Caco-2 (cell line): ENCODE measurements at regions not wholly inside any gene's neighbourhood (a gene's known extent, or its start where the extent isn't known, plus 50 kb on each side); places are given as distances from the start of the nearest gene placed in this dataset.
"Not testable (repeated sequence)": the region's sequence is repeated elsewhere in the genome, so short reads cannot be mapped to it uniquely, and the experiment has no call there.

Experiments used
- BruUV-seq: library from RNA; stranded (reverse); fragments of 400-500 nt; replicated peaks from 2 replicates; lab custom pipeline; 2021; lab: Mats Ljungman, UMichigan
- CTCF ChIA-PET: fragments of 300-600 bp; sonication (Branson Sonifier 250); formaldehyde crosslinking; loops from one replicate; lab custom pipeline; 2022; ENCODE audit warnings: antibody characterized with exemption; lab: Charles Lee
- POLR2A ChIA-PET: fragments of 300-600 bp; sonication (Branson Sonifier 250); formaldehyde crosslinking; loops from one replicate; lab custom pipeline; 2022; ENCODE audit warnings: antibody characterized with exemption; lab: Charles Lee
- DNase-seq, 2 experiments: peaks; one replicate each; pipeline versions ENCODE4 v3.0.0 to v3.0.0-alpha.2; 2020 to 2022
- H3K27me3 ChIP-seq: replicated peaks from 2 replicates; pipeline ENCODE4 v1.6.0; 2011; ENCODE audit warnings: low read length; ENCODE audit not compliant: control insufficient read depth, insufficient read depth
- H3K36me3 ChIP-seq: 2 replicates; pipeline ENCODE4 v1.5.1; 2011; ENCODE audit warnings: low read length; ENCODE audit not compliant: control insufficient read depth, insufficient read depth
- H3K4me1 ChIP-seq: fragments of 250-450 bp; sonication (Bioruptor Pico); 2 replicates; pipeline ENCODE4 v1.5.1; 2020; ENCODE audit warnings: mild to moderate bottlenecking
- H3K4me3 ChIP-seq: 2 replicates; pipeline ENCODE4 v1.5.1; 2011; ENCODE audit warnings: low read depth, mild to moderate bottlenecking, control low read depth, low read length
- H3K9me3 ChIP-seq: fragments of 250-450 bp; sonication (Bioruptor Pico); 2 replicates; pipeline ENCODE4 v1.5.1; 2020; ENCODE audit warnings: mild to moderate bottlenecking, moderate library complexity
- H3K27ac Mint-ChIP-seq: one replicate; pipeline ENCODE4 v1.8.0; 2022; ENCODE audit warnings: mixed read lengths; ENCODE audit not compliant: unreplicated experiment
- H3K27me3 Mint-ChIP-seq: one replicate; pipeline ENCODE4 v1.8.0; 2022; ENCODE audit warnings: mixed read lengths; ENCODE audit not compliant: insufficient read depth, unreplicated experiment
- H3K36me3 Mint-ChIP-seq: one replicate; pipeline ENCODE4 v1.8.0; 2022; ENCODE audit warnings: mild to moderate bottlenecking, mixed read lengths; ENCODE audit not compliant: insufficient read depth, unreplicated experiment
- H3K4me1 Mint-ChIP-seq: one replicate; pipeline ENCODE4 v1.8.0; 2022; ENCODE audit warnings: low read depth, mixed read lengths; ENCODE audit not compliant: unreplicated experiment
- H3K4me3 Mint-ChIP-seq: one replicate; pipeline ENCODE4 v1.8.0; 2022; ENCODE audit warnings: mild to moderate bottlenecking, moderate library complexity, mixed read lengths; ENCODE audit not compliant: unreplicated experiment
- H3K9me3 Mint-ChIP-seq: one replicate; pipeline ENCODE4 v1.8.0; 2022; ENCODE audit warnings: mixed read lengths; ENCODE audit not compliant: unreplicated experiment
- intact Hi-C: fragments of 100-400 bp; cut with micrococcal nuclease; formaldehyde crosslinking; loops from one replicate; pipeline ENCODE4 v1.10.0; 2022; ENCODE audit not compliant: unreplicated experiment
- TF ChIP-seq, protein P1 (sequence below), 2 experiments: fragments of 200-600 bp in 1 of 2; IDR thresholded peaks; 1 replicate in 1 of 2; 2 replicates in 1 of 2; pipeline versions ENCODE4 v1.5.1 to v1.8.0; 2011 to 2022; ENCODE audit warnings: antibody characterized with exemption in 1 of 2, control low read depth in 1 of 2, inconsistent platforms in 1 of 2, low read depth in 1 of 2, low read length in 1 of 2, mild to moderate bottlenecking in 1 of 2, moderate library complexity in 1 of 2; ENCODE audit not compliant: insufficient read depth in 1 of 2, severe bottlenecking in 1 of 2, unreplicated experiment in 1 of 2

- H3K36me3 Mint-ChIP-seq, result no peaks in the 10 kb centered on the region
- H3K9me3 ChIP-seq, result no peaks in the 10 kb centered on the region
- H3K9me3 Mint-ChIP-seq, result no peaks in the 10 kb centered on the region
- intact Hi-C loops, result no loop called here
- no peak for DNase-seq
- H3K4me1 Mint-ChIP-seq, result no peaks in the 10 kb centered on the region
- BruUV-seq, result no TSS peak
- no peak overlapping the region for H3K27ac Mint-ChIP-seq
- CTCF ChIA-PET, result no interaction called here
- H3K4me3 Mint-ChIP-seq, result no peak overlapping the region
- H3K27me3 ChIP-seq, result no peaks in the 10 kb centered on the region
- no peaks in the 10 kb centered on the region for H3K4me1 ChIP-seq
- no peaks in the 10 kb centered on the region for H3K27me3 Mint-ChIP-seq
- no peaks in the 10 kb centered on the region for H3K36me3 ChIP-seq
- POLR2A ChIA-PET, result no interaction called here
- H3K4me3 ChIP-seq, result no peak overlapping the region
- TF ChIP-seq, protein P1, sequence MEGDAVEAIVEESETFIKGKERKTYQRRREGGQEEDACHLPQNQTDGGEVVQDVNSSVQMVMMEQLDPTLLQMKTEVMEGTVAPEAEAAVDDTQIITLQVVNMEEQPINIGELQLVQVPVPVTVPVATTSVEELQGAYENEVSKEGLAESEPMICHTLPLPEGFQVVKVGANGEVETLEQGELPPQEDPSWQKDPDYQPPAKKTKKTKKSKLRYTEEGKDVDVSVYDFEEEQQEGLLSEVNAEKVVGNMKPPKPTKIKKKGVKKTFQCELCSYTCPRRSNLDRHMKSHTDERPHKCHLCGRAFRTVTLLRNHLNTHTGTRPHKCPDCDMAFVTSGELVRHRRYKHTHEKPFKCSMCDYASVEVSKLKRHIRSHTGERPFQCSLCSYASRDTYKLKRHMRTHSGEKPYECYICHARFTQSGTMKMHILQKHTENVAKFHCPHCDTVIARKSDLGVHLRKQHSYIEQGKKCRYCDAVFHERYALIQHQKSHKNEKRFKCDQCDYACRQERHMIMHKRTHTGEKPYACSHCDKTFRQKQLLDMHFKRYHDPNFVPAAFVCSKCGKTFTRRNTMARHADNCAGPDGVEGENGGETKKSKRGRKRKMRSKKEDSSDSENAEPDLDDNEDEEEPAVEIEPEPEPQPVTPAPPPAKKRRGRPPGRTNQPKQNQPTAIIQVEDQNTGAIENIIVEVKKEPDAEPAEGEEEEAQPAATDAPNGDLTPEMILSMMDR (IDR thresholded peaks at IDR 0.05; ENCODE audit: insufficient read depth in 1 of 2, low read depth in 1 of 2, low read length in 1 of 2, severe bottlenecking in 1 of 2, unreplicated experiment in 1 of 2), result no peak
Measured at GRCh38 chr4:66767442-66767841, 777.9 kb downstream of the CENPC start.

DNA sequence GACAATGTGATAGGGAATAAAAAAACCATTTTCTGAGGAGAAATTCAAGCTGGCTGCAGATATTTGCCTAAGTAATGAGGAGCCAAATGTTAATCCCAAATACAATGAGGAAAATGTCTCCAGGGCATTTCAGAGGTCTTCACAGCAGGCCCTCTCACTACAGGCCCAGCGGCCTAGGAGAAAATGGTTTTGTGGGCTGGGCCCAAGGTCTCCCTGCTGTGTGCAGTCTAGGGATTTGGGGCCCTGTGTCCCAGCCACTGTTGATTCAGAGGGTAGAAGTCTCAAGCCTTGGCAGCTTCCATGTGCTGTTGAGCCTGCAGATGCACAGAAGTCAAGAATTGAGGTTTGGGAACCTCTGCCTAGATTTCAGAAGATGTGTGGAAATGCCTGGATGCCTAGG, 778.7 kb downstream of the CENPC start:
- Mint-ChIP-seq H3K27ac (no peak overlapping the region), H3K4me3 (no peak overlapping the region), H3K9me3 (no peaks in the 10 kb centered on the region), H3K36me3 (no peaks in the 10 kb centered on the region), H3K27me3 (no peaks in the 10 kb centered on the region), H3K4me1 (no peaks in the 10 kb centered on the region)
- POLR2A ChIA-PET, result no interaction called here
- H3K4me3 ChIP-seq, result no peak overlapping the region
- TF ChIP-seq, protein P1 (IDR thresholded peaks at IDR 0.05; ENCODE audit: insufficient read depth in 1 of 2, low read depth in 1 of 2, low read length in 1 of 2, severe bottlenecking in 1 of 2, unreplicated experiment in 1 of 2), result no peak
- BruUV-seq, result no TSS peak
- intact Hi-C loops, result no loop called here
- H3K36me3 ChIP-seq, result no peaks in the 10 kb centered on the region
- CTCF ChIA-PET, result no interaction called here
- H3K9me3 ChIP-seq, result no peaks in the 10 kb centered on the region
- no peaks in the 10 kb centered on the region for H3K27me3 ChIP-seq
- DNase-seq, result no peak
- no peaks in the 10 kb centered on the region for H3K4me1 ChIP-seq

GRCh38 chr4:66750273-66750672, 795.0 kb downstream of the CENPC start:
- Mint-ChIP-seq H3K27me3 (no peaks in the 10 kb centered on the region), H3K36me3 (no peaks in the 10 kb centered on the region), H3K4me1 (no peaks in the 10 kb centered on the region), H3K9me3 (no peaks in the 10 kb centered on the region), H3K27ac (no peak overlapping the region), H3K4me3 (no peak overlapping the region)
- Histone ChIP-seq H3K4me1 (no peaks in the 10 kb centered on the region), H3K27me3 (no peaks in the 10 kb centered on the region), H3K9me3 (no peaks in the 10 kb centered on the region), H3K4me3 (no peak overlapping the region), H3K36me3 (no peaks in the 10 kb centered on the region)
- TF ChIP-seq, protein P1 (IDR thresholded peaks at IDR 0.05; ENCODE audit: insufficient read depth in 1 of 2, low read depth in 1 of 2, low read length in 1 of 2, severe bottlenecking in 1 of 2, unreplicated experiment in 1 of 2), result no peak
- DNase-seq, result no peak
- BruUV-seq, result no TSS peak
- POLR2A ChIA-PET, result no interaction called here
- intact Hi-C loops, result no loop called here
- CTCF ChIA-PET, result no interaction called here

DNA sequence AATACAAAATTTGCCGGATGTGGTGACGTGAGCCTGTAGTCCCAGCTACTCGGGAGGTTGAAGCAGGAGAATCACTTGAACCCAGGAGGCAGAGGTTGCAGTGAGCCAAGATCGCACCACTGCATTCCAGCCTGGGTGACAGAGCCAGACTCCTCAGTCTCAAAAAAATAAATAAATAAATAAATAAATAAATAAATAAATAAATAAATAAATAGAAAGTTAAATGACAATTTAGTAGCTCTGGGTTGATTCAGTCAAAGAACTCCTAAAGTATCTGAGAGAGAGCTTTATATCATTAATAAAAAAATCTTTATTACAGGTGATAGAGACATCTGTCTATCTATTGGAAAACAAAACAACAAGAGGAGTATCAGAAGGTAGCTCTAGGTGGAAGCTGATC, 798.4 kb downstream of the CENPC start:
- BruUV-seq, H3K27me3 ChIP-seq, intact Hi-C loops, H3K4me3 Mint-ChIP-seq, H3K4me1 Mint-ChIP-seq, H3K36me3 ChIP-seq, DNase-seq, H3K9me3 ChIP-seq, H3K9me3 Mint-ChIP-seq, H3K4me1 ChIP-seq, H3K27ac Mint-ChIP-seq, H3K4me3 ChIP-seq, H3K27me3 Mint-ChIP-seq, H3K36me3 Mint-ChIP-seq, CTCF ChIA-PET, POLR2A ChIA-PET: not testable (repeated sequence)
